RWPE1 (cell line): ENCODE measurements at regions not wholly inside any gene's neighbourhood (a gene's known extent, or its start where the extent isn't known, plus 50 kb on each side); places are given as distances from the start of the nearest gene placed in this dataset.

Experiments used
- CTCF ChIA-PET: fragments of 350-600 bp; sonication (Branson Sonifier 250); formaldehyde crosslinking; extraction: SDS; loops from one replicate; lab custom pipeline; 2021; lab: Yijun Ruan, JAX
- POLR2A ChIA-PET: fragments of 400-600 bp; formaldehyde crosslinking; extraction: SDS; loops from one replicate; lab custom pipeline; 2020; ENCODE audit warnings: antibody characterized with exemption; ENCODE audit not compliant: low non-redundant PET; lab: Yijun Ruan, JAX
- DNase-seq: peaks from one replicate; pipeline ENCODE4 v3.0.0; 2012; ENCODE audit warnings: low spot score
- H3K27ac ChIP-seq: fragments of 450-650 bp; 2 replicates; pipeline ENCODE4 v1.5.1; 2017
- TF ChIP-seq, protein P1 (sequence below): fragments of 450-650 bp; conservative IDR thresholded peaks from 2 replicates; pipeline ENCODE4 v1.5.1; 2017; ENCODE audit warnings: low read depth, mild to moderate bottlenecking

DNA sequence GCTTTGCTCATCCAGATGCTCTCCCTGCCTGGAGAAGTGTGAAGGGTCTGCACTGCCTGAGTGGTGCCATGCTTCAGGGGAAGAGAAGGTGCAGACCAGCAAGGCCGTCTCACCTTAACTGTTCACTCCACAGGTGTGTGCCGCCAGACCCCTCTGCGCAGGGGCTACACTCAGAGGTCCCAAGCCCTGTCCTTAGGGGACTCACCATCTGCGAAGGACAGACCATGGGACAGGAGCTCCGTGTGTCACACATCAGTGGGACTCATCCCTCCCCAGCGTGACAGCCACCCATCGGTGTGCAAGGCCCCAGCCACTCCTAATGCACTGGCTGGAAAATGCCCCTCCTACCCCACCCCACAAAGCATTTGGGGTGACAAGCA is 142.9 kb downstream of the OLFM1 start:
- CTCF ChIA-PET, result no interaction called here
- POLR2A ChIA-PET, result no interaction called here
- TF ChIP-seq, protein P1, sequence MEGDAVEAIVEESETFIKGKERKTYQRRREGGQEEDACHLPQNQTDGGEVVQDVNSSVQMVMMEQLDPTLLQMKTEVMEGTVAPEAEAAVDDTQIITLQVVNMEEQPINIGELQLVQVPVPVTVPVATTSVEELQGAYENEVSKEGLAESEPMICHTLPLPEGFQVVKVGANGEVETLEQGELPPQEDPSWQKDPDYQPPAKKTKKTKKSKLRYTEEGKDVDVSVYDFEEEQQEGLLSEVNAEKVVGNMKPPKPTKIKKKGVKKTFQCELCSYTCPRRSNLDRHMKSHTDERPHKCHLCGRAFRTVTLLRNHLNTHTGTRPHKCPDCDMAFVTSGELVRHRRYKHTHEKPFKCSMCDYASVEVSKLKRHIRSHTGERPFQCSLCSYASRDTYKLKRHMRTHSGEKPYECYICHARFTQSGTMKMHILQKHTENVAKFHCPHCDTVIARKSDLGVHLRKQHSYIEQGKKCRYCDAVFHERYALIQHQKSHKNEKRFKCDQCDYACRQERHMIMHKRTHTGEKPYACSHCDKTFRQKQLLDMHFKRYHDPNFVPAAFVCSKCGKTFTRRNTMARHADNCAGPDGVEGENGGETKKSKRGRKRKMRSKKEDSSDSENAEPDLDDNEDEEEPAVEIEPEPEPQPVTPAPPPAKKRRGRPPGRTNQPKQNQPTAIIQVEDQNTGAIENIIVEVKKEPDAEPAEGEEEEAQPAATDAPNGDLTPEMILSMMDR, result no peak
- no peak for DNase-seq
- no peak overlapping the region for H3K27ac ChIP-seq

DNA sequence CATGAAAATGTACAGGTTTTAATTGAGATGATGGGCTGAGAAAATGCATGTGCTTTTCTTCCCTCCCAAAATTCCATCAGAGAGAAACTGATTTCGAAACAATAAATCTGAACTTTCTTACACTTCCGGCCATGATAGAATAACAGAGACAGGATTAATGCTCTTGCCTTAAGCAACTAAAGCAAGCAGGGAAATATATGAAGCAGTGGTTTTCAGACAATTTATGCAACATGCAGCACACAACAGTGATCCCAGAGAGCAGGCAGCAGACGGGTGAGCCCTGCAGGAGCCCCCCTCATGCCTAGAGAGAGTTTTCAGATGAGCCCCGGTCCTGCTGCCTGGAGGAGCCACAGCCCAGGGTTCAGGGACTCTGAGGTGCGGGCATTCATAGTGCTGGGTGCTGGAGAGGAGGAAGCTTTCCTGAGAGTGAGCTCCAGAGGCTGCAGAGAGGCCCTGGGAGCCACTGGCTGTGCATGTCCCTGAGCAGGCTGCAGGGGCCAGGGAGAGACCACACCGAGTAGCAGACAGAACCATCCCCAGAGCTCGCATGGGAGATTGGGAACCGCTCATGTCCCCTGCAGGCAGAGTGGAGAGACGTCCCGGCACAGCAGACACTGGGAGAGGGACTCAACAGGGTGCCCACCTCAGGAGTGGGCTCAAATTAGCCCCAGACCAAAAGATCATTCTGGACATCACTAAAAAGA is 143.5 kb downstream of the OLFM1 start:
- ChIA-PET CTCF (no interaction called here), POLR2A (no interaction called here)
- TF ChIP-seq, protein P1, result no peak
- H3K27ac ChIP-seq, result no peak overlapping the region
- DNase-seq, result no peak

DNA sequence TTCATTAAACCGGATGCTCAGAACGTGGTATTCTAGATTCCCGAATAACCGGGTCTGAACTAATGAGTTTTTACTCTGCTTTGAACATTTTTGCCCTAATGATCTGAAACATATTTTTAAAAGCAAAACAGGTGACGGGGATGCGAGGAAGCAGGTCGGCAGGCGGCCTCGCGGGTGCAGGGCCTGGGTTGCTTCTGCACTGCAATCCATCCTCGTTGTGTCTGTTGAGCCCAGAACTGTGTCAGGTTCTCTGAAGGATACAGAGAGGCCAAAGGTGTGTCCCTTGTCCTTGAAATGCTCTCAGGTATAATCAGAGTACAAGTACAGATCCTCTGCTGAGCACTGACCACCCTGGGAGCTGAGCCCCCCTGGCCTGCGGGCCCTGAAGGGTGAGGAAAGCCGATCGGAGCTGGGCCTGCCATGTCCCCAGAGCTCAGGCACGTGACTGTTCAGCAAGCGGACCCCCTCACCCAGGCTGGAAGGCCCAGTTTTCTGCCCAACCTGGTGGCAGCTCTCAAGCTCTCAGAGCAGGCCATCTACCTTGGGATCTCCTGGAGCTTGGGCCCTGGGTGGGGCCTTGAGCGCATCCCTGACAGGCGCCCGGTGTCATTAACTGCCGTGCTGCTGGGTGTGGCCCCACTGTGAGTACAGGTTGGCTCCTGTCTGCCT is 151.8 kb downstream of the OLFM1 start:
- no peak for DNase-seq
- ChIA-PET POLR2A (no interaction called here), CTCF (interaction anchor here (0.6 to 1.2 kb wide), 2 partner anchors 12 to 153 kb away, joined by 3 to 4 read pairs; no protein-coding TSS in a partner anchor)
- no peak overlapping the region for H3K27ac ChIP-seq
- TF ChIP-seq, protein P1, result no peak

DNA sequence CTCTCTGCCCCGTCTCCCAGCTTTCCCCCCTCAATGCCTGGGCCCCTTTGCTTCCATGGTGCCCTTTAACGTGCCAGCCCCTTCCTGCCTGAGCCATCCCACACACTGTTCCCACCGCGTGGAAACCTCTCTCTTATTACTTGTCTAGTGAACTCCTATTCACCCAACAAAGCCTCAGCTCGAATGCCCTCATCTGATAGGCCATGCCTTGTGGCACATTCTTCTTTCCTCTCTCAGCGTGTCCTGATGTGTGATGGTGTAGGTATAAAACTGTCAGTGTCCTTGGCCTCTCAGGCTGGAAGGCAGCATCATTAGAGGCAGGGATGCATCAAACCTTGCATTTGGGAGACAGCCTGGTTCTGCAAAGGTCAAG is 152.3 kb downstream of the OLFM1 start:
- H3K27ac ChIP-seq, result no peak overlapping the region
- no peak for DNase-seq
- POLR2A ChIA-PET, result no interaction called here
- CTCF ChIA-PET, result interaction anchor here (1.2 kb wide), 1 partner anchor 154 kb away, joined by 4 read pairs; no protein-coding TSS in a partner anchor
- TF ChIP-seq, protein P1, result no peak

DNA sequence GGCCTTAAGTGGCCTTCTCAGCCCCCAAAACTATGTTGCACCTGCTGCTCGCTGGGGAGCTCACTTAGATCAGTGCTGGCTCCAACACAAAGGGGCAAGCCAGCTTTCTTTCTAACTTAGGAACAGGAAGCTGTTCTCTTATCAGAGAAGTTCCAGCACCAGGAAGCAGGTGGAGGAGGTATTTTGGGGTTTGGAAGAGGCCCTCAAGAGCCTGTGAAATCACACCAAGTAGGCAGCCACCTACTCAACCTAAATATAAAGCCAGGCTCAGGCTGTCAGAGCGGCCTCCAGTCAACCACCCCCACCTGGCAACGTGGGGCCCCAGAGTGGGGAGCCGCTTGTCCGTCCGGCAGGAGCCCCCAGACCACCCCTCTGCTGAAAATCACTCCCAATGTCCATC is 152.8 kb downstream of the OLFM1 start:
- ChIA-PET POLR2A (no interaction called here), CTCF (interaction anchor here (1.2 kb wide), 1 partner anchor 154 kb away, joined by 4 read pairs; no protein-coding TSS in a partner anchor)
- TF ChIP-seq, protein P1, result no peak
- H3K27ac ChIP-seq, result no peak overlapping the region
- DNase-seq, result no peak

DNA sequence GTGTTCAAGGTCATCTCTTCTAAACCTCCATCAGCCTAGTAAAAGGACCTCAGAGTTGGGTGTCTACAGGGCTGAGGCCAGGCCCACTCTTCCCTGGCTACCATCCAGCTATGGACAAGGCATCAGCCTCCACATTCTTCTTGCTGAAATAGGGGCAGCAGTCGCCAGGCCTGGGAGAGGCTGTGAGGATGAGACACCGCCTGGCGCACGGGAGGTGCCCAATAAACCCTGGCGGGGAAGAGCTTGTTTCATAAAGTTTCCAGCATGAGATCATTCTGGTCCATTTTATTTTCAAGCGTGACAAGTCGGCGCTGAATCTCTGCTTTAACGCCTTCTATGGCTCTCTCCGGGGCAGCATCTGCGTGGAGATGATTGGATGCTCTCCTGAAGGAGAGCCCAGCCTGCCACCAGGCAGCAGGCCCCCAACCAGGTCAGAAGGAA is 153.4 kb downstream of the OLFM1 start:
- TF ChIP-seq, protein P1, result no peak
- DNase-seq, result no peak
- H3K27ac ChIP-seq, result no peak overlapping the region
- ChIA-PET POLR2A (no interaction called here), CTCF (interaction anchor here (0.7 kb wide), 1 partner anchor 67 kb away, joined by 3 read pairs; no protein-coding TSS in a partner anchor)
